ES-I3 (cell line): ENCODE measurements at regions not wholly inside any gene's neighbourhood (a gene's known extent, or its start where the extent isn't known, plus 50 kb on each side); places are given as distances from the start of the nearest gene placed in this dataset.

ENCODE experiments used
- H3K36me3 ChIP-seq: 2 replicates; pipeline ENCODE4 v1.6.1; 2013; ENCODE audit warnings: mild to moderate bottlenecking, low read length, control low read depth, moderate library complexity; ENCODE audit not compliant: insufficient read depth
- H3K4me1 ChIP-seq: 2 replicates; pipeline ENCODE4 v1.6.1; 2013; ENCODE audit warnings: mild to moderate bottlenecking, control low read depth, low read length; ENCODE audit not compliant: insufficient read depth
- H3K9ac ChIP-seq: 2 replicates; pipeline ENCODE4 v1.6.1; 2013; ENCODE audit warnings: low read depth, mild to moderate bottlenecking, low read length, moderate library complexity
- H3K9me3 ChIP-seq: 2 replicates; pipeline ENCODE4 v1.6.1; 2013; ENCODE audit warnings: mild to moderate bottlenecking, low read length, moderate library complexity; ENCODE audit not compliant: control insufficient read depth, insufficient read depth

GRCh38 chr13:84249463-84249862, 367.2 kb upstream of the SLITRK1 start:
- Histone ChIP-seq H3K36me3 (no peaks in the 10 kb centered on the region), H3K4me1 (no peaks in the 10 kb centered on the region), H3K9me3 (peaks cover 5% of the 10 kb centered on the region; the same call in 1 of the 2 replicates), H3K9ac (no peak overlapping the region)

- Histone ChIP-seq H3K9ac (no peak overlapping the region), H3K36me3 (no peaks in the 10 kb centered on the region), H3K4me1 (no peaks in the 10 kb centered on the region), H3K9me3 (no peaks in the 10 kb centered on the region; the same call in 1 of the 2 replicates)
Measured at GRCh38 chr13:84243340-84243739, 361.1 kb upstream of the SLITRK1 start.

- Histone ChIP-seq H3K9me3 (no peaks in the 10 kb centered on the region; the same call in 1 of the 2 replicates), H3K4me1 (no peaks in the 10 kb centered on the region), H3K9ac (no peak overlapping the region), H3K36me3 (no peaks in the 10 kb centered on the region)
Measured at GRCh38 chr13:84239032-84239431, 356.8 kb upstream of the SLITRK1 start.

- Histone ChIP-seq H3K9ac (no peak overlapping the region), H3K4me1 (no peaks in the 10 kb centered on the region), H3K36me3 (no peaks in the 10 kb centered on the region), H3K9me3 (no peaks in the 10 kb centered on the region; the same call in 1 of the 2 replicates)
Measured at GRCh38 chr13:84238381-84238780, 356.1 kb upstream of the SLITRK1 start.

- H3K9me3 ChIP-seq, result no peaks in the 10 kb centered on the region; the same call in 1 of the 2 replicates
- no peaks in the 10 kb centered on the region for H3K4me1 ChIP-seq
- no peaks in the 10 kb centered on the region for H3K36me3 ChIP-seq
- H3K9ac ChIP-seq, result no peak overlapping the region
Measured at GRCh38 chr13:84237143-84237542, 354.9 kb upstream of the SLITRK1 start.

GRCh38 chr13:84234416-84234815, 352.1 kb upstream of the SLITRK1 start:
- Histone ChIP-seq H3K9me3 (no peaks in the 10 kb centered on the region), H3K4me1 (peaks cover 6% of the 10 kb centered on the region; the same call in 1 of the 2 replicates), H3K9ac (no peak overlapping the region), H3K36me3 (no peaks in the 10 kb centered on the region)

- Histone ChIP-seq H3K9me3 (no peaks in the 10 kb centered on the region), H3K4me1 (peaks cover 6% of the 10 kb centered on the region; the same call in 1 of the 2 replicates), H3K36me3 (no peaks in the 10 kb centered on the region)
Measured at GRCh38 chr13:84230568-84230967, 348.3 kb upstream of the SLITRK1 start.

GRCh38 chr13:84211048-84211447, 328.8 kb upstream of the SLITRK1 start:
- H3K9ac ChIP-seq, result no peak overlapping the region
- H3K4me1 ChIP-seq, result no peaks in the 10 kb centered on the region
- H3K36me3 ChIP-seq, result no peaks in the 10 kb centered on the region
- no peaks in the 10 kb centered on the region for H3K9me3 ChIP-seq

More at GRCh38 chr13:84230568-84230967, 348.3 kb upstream of the SLITRK1 start:
- H3K9ac ChIP-seq, result no peak overlapping the region

GRCh38 chr13:84208246-84208910, 326.1 kb upstream of the SLITRK1 start:
- no peaks in the 10 kb centered on the region for H3K36me3 ChIP-seq
- no peaks in the 10 kb centered on the region for H3K9me3 ChIP-seq
- H3K9ac ChIP-seq, result no peak overlapping the region
- no peaks in the 10 kb centered on the region for H3K4me1 ChIP-seq

GRCh38 chr13:84207509-84207908, 325.2 kb upstream of the SLITRK1 start:
- no peaks in the 10 kb centered on the region for H3K9me3 ChIP-seq
- no peaks in the 10 kb centered on the region for H3K4me1 ChIP-seq
- no peak overlapping the region for H3K9ac ChIP-seq
- H3K36me3 ChIP-seq, result no peaks in the 10 kb centered on the region

- Histone ChIP-seq H3K9me3 (no peaks in the 10 kb centered on the region), H3K36me3 (no peaks in the 10 kb centered on the region), H3K9ac (no peak overlapping the region), H3K4me1 (no peaks in the 10 kb centered on the region)
Measured at GRCh38 chr13:84200971-84201370, 318.7 kb upstream of the SLITRK1 start.

- no peaks in the 10 kb centered on the region for H3K36me3 ChIP-seq
- no peak overlapping the region for H3K9ac ChIP-seq
- no peaks in the 10 kb centered on the region for H3K9me3 ChIP-seq
Measured at GRCh38 chr13:84192125-84192524, 309.9 kb upstream of the SLITRK1 start.

GRCh38 chr13:84191139-84191538, 308.9 kb upstream of the SLITRK1 start:
- Histone ChIP-seq H3K9me3 (no peaks in the 10 kb centered on the region), H3K4me1 (no peaks in the 10 kb centered on the region), H3K9ac (no peak overlapping the region), H3K36me3 (no peaks in the 10 kb centered on the region)

More at GRCh38 chr13:84192125-84192524, 309.9 kb upstream of the SLITRK1 start:
- no peaks in the 10 kb centered on the region for H3K4me1 ChIP-seq

- no peaks in the 10 kb centered on the region for H3K9me3 ChIP-seq
- no peak overlapping the region for H3K9ac ChIP-seq
- H3K4me1 ChIP-seq, result no peaks in the 10 kb centered on the region
- H3K36me3 ChIP-seq, result no peaks in the 10 kb centered on the region
Measured at GRCh38 chr13:84187626-84188025, 305.4 kb upstream of the SLITRK1 start.

GRCh38 chr13:84139561-84140158, 257.4 kb upstream of the SLITRK1 start:
- no peaks in the 10 kb centered on the region for H3K36me3 ChIP-seq
- H3K4me1 ChIP-seq, result no peaks in the 10 kb centered on the region; the same call in 1 of the 2 replicates
- no peaks in the 10 kb centered on the region for H3K9me3 ChIP-seq
- no peak overlapping the region for H3K9ac ChIP-seq
